ENCODE measurements at regions not wholly inside any gene's neighbourhood (a gene's known extent, or its start where the extent isn't known, plus 50 kb on each side); places are given as distances from the start of the nearest gene placed in this dataset.

- ChIA-PET POLR2A (interaction anchor here (0.6 to 4.5 kb wide), 6 partner anchors 12 to 364 kb away, joined by 3 to 18 read pairs (median 4); no protein-coding TSS in a partner anchor), CTCF (interaction anchor here (0.6 to 7.7 kb wide), 7 partner anchors 9 to 125 kb away, joined by 3 to 102 read pairs (median 4); no protein-coding TSS in a partner anchor)
- Mint-ChIP-seq H3K4me1 (ENCODE audit: insufficient read depth, unreplicated experiment) (peaks cover 42% of the 10 kb centered on the region), H3K4me3 (ENCODE audit: unreplicated experiment) (no peak overlapping the region), H3K27me3 (ENCODE audit: insufficient read depth, unreplicated experiment) (no peaks in the 10 kb centered on the region), H3K36me3 (ENCODE audit: insufficient read depth, unreplicated experiment) (peaks cover 32% of the 10 kb centered on the region), H3K9me3 (ENCODE audit: unreplicated experiment) (no peaks in the 10 kb centered on the region), H3K27ac (ENCODE audit: low read depth, unreplicated experiment) (peak overlapping the region; percentile 96)
- BruUV-seq (replicated peaks): no TSS peak
- intact Hi-C loops (cut with micrococcal nuclease): no loop called here
- TF ChIP-seq, protein P1, sequence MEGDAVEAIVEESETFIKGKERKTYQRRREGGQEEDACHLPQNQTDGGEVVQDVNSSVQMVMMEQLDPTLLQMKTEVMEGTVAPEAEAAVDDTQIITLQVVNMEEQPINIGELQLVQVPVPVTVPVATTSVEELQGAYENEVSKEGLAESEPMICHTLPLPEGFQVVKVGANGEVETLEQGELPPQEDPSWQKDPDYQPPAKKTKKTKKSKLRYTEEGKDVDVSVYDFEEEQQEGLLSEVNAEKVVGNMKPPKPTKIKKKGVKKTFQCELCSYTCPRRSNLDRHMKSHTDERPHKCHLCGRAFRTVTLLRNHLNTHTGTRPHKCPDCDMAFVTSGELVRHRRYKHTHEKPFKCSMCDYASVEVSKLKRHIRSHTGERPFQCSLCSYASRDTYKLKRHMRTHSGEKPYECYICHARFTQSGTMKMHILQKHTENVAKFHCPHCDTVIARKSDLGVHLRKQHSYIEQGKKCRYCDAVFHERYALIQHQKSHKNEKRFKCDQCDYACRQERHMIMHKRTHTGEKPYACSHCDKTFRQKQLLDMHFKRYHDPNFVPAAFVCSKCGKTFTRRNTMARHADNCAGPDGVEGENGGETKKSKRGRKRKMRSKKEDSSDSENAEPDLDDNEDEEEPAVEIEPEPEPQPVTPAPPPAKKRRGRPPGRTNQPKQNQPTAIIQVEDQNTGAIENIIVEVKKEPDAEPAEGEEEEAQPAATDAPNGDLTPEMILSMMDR (IDR thresholded peaks at IDR 0.05; ENCODE audit: unreplicated experiment): no peak
- DNase-seq (ENCODE audit: unreplicated experiment): no peak
These were observed 266.4 kb upstream of the KLF14 start for GRCh38 chr7:131000389-131000788.

DNA sequence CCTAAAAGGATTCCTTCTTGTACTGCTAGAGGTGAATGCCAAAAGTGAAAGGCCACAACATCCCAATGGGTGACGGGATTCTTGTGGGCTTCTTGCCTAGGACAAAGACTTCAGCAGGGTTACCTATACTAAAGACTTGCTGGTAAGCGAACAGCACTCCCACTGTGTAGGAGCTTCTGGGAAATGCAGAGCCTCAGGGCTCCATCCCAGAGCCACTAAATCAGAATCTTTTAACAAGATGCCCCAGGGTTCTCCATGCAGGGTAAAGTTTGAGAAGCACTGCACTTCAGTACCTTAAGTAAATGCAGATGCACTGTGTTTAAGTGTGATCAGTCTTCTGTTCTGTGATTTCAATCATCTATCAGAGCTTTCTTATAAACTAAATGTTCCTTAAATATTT lies 266.9 kb upstream of the KLF14 start:
- no peaks in the 10 kb centered on the region for H3K9me3 Mint-ChIP-seq (ENCODE audit: unreplicated experiment)
- peaks cover 33% of the 10 kb centered on the region for H3K36me3 Mint-ChIP-seq (ENCODE audit: insufficient read depth, unreplicated experiment)
- ChIA-PET POLR2A (interaction anchor here (1.0 to 4.5 kb wide), 8 partner anchors 11 to 243 kb away, joined by 3 to 18 read pairs (median 4); no protein-coding TSS in a partner anchor), CTCF (interaction anchor here (1.0 to 7.7 kb wide), 7 partner anchors 9 to 126 kb away, joined by 3 to 102 read pairs (median 4); no protein-coding TSS in a partner anchor)
- intact Hi-C loops (cut with micrococcal nuclease): no loop called here
- H3K27ac Mint-ChIP-seq (ENCODE audit: low read depth, unreplicated experiment): no peak overlapping the region
- TF ChIP-seq, protein P1 (IDR thresholded peaks at IDR 0.05; ENCODE audit: unreplicated experiment): no peak
- no peaks in the 10 kb centered on the region for H3K27me3 Mint-ChIP-seq (ENCODE audit: insufficient read depth, unreplicated experiment)
- peaks cover 37% of the 10 kb centered on the region for H3K4me1 Mint-ChIP-seq (ENCODE audit: insufficient read depth, unreplicated experiment)
- no peak overlapping the region for H3K4me3 Mint-ChIP-seq (ENCODE audit: unreplicated experiment)
- DNase-seq (ENCODE audit: unreplicated experiment): no peak
- BruUV-seq (replicated peaks): no TSS peak

- Mint-ChIP-seq H3K4me1 (ENCODE audit: insufficient read depth, unreplicated experiment) (peaks cover 27% of the 10 kb centered on the region), H3K4me3 (ENCODE audit: unreplicated experiment) (no peak overlapping the region), H3K36me3 (ENCODE audit: insufficient read depth, unreplicated experiment) (peaks cover 27% of the 10 kb centered on the region), H3K27me3 (ENCODE audit: insufficient read depth, unreplicated experiment) (no peaks in the 10 kb centered on the region), H3K9me3 (ENCODE audit: unreplicated experiment) (no peaks in the 10 kb centered on the region), H3K27ac (ENCODE audit: low read depth, unreplicated experiment) (no peak overlapping the region)
- no TSS peak for BruUV-seq (replicated peaks)
- intact Hi-C loops (cut with micrococcal nuclease): no loop called here
- POLR2A ChIA-PET: interaction anchor here (0.6 to 0.8 kb wide), 3 partner anchors 14 to 61 kb away, joined by 3 to 4 read pairs (median 3); no protein-coding TSS in a partner anchor
- CTCF ChIA-PET: interaction anchor here (0.5 to 7.7 kb wide), 5 partner anchors 21 to 106 kb away, joined by 4 to 102 read pairs (median 14); no protein-coding TSS in a partner anchor
- TF ChIP-seq, protein P1 (IDR thresholded peaks at IDR 0.05; ENCODE audit: unreplicated experiment): no peak
- no peak for DNase-seq (ENCODE audit: unreplicated experiment)
These were observed 268.6 kb upstream of the KLF14 start for GRCh38 chr7:131002600-131002999.

DNA sequence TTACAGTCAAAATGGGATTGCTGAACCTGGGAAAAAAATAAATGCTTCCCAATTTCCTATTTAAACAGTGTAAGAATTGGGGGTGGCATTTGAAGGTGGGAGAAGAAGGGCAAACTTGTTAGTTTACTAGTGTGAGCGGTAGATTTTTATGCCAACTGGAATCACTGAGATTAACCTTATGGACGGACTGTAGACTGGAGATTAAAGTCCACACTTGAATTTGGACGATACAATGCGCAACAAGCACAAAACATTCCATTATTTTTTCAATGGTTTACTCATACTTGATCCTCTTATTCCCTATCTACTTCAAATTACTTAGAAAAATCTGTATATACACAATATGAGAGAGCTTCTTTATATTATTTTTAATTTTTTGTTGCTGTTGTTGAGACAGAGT lies 269.6 kb upstream of the KLF14 start:
- Mint-ChIP-seq H3K9me3 (ENCODE audit: unreplicated experiment) (no peaks in the 10 kb centered on the region), H3K36me3 (ENCODE audit: insufficient read depth, unreplicated experiment) (peaks cover 19% of the 10 kb centered on the region), H3K27me3 (ENCODE audit: insufficient read depth, unreplicated experiment) (no peaks in the 10 kb centered on the region), H3K4me3 (ENCODE audit: unreplicated experiment) (no peak overlapping the region), H3K27ac (ENCODE audit: low read depth, unreplicated experiment) (no peak overlapping the region), H3K4me1 (ENCODE audit: insufficient read depth, unreplicated experiment) (peaks cover 23% of the 10 kb centered on the region)
- BruUV-seq (replicated peaks): no TSS peak
- intact Hi-C loops (cut with micrococcal nuclease): no loop called here
- TF ChIP-seq, protein P1 (IDR thresholded peaks at IDR 0.05; ENCODE audit: unreplicated experiment): no peak
- ChIA-PET CTCF (interaction anchor here (0.7 to 7.7 kb wide), 9 partner anchors 9 to 128 kb away, joined by 3 to 102 read pairs (median 7); no protein-coding TSS in a partner anchor), POLR2A (interaction anchor here (0.6 to 3.0 kb wide), 9 partner anchors 8 to 110 kb away, joined by 3 to 10 read pairs (median 3); no protein-coding TSS in a partner anchor)
- no peak for DNase-seq (ENCODE audit: unreplicated experiment)
